Limb (tissue), 2 donors: ENCODE measurements at regions not wholly inside any gene's neighbourhood (a gene's known extent, or its start where the extent isn't known, plus 50 kb on each side); places are given as distances from the start of the nearest gene placed in this dataset.
"Not testable (repeated sequence)": the region's sequence is repeated elsewhere in the genome, so short reads cannot be mapped to it uniquely, and the experiment has no call there.

ENCODE experiments used
- DNase-seq, 2 donors: peaks; one replicate each; pipeline ENCODE4 v3.0.0-alpha.2; 2016; ENCODE audit errors: extremely low spot score in 2 of 2

DNA sequence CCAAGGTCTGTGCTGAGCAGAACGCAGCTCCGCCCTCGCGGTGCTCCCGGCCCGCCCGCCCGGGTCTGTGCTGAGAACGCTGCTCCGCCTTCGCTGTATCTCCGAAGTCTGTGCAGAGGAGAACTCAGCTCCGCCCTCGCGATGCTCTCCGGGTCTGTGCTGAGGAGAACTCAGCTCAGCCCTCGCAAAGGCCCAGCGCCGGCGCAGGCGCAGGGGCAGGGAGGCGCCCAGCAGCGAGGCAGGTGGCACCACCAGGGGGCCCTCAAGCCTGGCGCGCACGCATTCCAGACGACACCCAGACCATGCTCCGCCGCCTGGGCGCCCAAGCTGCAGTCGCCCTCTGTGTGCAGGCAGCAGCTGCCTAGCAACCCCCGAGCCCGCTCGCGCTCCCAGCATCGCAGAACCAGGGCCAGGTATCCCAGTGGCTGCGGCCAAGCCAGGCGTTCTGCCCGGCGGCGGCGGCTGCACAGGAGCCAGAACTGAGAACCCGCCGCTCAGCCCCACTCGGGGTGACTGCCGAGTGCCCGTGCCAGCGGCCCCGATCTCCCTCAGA, 672.1 kb upstream of the DEFB115 start:
- DNase-seq: peak in 1 of 2 donors; percentile 10

DNA sequence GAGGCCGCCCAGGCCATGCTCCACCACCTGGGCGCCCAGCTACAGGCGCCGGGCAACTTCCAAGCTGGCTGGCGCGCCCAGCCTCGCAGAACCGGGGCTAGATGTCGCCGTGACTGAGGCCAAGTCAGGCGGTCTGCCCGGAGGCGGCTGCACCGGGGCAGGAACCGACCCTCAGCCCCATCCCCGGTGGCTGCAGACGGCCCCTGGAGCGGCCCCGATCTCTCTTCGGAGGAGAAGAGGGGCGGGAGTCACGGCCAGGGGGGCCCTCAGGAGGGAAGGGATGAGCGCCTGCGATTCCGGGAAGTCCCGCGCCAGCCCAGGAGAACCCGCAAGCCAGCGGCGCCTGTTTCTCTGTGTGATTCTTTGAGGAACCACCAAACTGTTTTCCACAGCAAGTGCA, 671.3 kb upstream of the DEFB115 start:
- DNase-seq: not testable (repeated sequence)

DNA sequence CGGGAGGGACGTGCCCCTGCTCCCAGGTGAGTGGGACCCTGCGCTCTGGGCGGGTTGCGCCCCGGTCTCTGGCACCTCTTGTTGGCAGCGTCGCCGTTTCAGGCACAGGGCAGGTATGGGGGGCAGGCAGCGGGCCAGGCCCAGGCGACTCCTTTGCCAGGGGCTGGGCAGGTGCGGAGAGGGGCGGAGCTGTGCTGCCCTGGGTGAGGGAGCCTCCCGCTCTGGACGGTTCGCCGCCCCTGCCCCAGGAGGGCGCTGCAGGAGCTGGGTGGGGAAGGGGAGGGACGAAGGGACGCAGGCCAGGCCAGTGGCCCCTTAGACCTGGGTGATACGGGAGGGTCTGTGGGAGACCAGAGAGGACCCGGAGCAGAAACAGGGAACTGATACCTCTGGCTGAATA, 663.9 kb upstream of the DEFB115 start:
- no peak for DNase-seq

DNA sequence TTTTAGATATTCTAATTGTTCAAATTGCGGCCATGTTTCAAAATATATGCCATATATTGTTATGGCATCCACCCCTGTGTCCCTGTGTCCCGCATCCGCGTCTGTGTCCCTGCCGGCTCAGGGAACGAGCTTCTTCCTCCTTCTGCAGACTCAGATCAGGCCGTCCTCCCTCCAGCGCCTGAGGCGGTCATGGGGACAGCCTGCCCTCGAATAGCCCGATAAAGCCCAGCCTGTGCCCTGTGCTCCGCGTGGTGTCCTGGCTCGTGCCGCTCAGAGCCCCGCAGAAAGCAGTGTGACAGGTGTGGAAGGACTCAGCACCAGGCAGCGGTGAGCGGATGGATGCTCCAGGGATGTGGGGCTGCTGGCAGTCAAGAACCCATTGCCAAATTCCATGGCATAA, 663.4 kb upstream of the DEFB115 start:
- no peak for DNase-seq

DNA sequence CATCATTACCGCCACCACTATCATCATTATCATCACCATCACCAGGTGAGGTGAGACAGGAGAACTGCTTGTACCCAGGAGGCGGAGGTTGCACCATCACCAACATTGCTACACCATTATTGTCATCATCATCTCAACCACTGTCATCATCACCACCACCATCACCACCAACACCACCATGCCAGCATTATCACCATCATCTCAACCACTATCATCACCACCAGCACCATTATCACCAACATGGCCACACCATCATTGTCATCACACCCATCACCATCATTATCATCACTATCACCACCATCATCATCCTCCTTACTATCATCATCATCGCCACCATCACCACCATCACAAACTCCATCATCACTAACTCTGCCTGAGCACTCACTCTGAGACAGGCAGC, 661.8 kb upstream of the DEFB115 start:
- DNase-seq: no peak

DNA sequence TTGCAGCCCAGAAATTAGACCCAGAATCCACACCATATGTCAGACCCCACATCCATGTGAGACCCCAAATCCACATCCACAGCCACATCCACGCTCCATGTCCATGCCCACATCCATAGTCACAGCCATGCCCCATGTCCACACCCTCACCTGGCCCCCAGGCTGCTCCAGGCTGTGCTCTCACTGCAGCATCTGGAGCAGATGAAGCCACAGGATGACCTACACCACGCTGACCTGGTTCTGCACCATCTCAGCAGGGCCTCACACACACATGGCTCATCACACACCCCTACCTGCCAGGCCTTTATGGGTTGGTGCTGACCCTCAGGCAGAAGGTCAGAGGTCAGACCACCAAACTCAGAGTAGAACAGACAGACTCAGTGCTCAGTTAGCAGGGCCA, 660.0 kb upstream of the DEFB115 start:
- not testable (repeated sequence) for DNase-seq

DNA sequence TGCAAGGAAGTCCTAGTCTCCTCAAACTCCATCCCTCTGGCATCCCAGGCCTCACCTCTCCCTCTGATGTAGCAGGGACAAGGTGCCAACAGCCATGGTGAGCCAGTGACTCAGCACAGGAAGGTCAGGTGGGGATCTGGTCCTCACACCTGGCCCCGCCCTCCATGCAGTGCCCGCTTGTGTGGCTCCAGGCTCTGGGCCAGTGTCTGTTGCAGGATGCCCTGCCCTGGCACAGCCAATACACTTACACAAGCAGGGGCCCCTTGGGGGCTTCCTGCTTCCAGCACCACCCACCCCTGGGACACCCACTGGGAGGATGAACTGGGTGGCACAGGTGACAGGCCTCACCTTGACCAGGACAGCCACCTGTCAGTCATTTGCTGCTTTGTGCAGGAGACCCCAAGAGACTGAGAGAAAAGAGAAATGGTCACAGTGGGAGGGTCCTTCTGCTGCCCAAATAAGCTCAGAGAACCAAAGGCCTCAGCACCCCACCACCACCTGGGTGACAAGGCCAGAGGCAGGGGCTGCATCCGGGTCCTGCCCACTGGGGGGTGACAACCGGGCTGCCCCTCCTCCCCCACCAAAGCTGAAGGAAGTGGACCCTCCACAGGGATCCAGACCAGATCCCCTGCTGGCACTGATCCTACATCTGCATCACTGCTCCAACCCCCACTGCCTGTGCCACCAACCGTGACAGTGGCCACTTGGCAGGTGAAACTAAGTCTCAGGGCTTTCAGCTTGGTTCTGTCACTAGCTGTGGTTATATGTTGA, 658.8 kb upstream of the DEFB115 start:
- DNase-seq: no peak

DNA sequence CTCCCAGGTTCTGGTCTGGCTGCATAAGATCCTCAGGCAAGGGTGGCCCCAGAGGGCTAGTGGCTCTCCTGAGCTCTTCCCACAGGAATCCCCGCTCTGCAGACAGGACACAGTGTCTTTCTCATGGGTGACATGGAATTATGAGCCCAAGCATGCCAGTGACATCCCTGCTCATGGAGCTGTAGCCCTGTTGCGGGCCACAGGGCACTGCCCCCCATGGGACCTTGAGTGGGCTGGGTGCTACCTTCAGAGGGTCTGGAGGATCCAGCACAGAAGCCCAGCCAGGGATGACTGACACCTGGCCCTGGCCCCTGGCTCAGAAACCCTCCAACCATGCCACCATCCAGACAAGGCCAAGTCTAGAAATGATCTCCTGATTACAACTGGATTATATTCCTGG, 657.5 kb upstream of the DEFB115 start:
- DNase-seq: no peak

DNA sequence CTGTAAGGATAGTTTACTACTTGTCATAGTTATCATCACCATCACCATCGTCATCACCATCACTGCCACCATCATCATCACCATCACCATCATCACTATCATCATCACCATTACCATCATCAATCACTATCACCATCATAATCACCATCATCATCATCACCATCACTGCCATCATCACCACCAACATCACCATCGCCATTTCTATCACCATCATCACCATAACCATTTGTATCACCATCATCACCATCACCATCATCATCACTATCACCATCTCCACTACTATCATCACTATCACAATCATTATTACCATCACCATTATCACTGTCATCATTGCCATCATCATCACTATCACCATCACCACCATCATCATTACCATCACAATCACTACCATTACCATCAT, 655.5 kb upstream of the DEFB115 start:
- DNase-seq: no peak

DNA sequence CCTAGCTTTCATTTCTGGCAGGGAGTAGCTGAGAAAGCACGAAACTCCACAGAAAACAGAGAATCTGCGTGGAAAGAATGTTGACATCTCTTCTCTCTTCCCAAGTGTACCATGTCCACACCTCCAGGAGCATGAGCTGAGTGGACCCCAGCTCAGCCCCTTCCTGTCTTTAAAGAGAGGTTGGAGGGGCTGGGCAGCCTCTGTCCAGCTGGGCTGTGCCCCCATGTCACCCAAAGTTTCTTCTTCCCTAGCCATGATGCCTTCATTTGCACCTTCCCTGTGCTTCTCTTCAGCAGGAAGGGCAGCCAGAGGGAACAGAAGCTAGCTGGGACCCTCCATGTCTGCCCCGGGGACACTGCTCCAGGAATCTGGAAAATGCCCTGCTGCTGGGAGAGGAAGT, 655.0 kb upstream of the DEFB115 start:
- DNase-seq: no peak

DNA sequence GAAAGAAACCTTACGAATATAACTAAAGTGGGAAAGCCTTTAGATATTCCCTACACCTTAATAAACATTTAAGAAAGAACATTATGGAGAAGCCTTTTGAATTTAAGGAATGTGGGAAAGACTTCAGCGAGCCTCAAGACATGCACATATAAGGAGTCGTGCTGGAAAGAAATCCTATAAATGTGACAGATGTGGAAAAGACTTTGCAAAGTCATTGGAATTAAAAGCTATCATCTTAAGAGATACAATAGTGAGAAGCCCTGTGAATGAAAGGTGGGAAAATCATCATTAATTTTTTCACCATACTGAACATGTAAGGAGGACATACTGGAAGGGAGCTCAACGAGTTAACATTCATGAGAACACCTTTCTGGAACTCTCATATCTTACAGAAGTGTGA, 650.5 kb upstream of the DEFB115 start:
- no peak for DNase-seq

DNA sequence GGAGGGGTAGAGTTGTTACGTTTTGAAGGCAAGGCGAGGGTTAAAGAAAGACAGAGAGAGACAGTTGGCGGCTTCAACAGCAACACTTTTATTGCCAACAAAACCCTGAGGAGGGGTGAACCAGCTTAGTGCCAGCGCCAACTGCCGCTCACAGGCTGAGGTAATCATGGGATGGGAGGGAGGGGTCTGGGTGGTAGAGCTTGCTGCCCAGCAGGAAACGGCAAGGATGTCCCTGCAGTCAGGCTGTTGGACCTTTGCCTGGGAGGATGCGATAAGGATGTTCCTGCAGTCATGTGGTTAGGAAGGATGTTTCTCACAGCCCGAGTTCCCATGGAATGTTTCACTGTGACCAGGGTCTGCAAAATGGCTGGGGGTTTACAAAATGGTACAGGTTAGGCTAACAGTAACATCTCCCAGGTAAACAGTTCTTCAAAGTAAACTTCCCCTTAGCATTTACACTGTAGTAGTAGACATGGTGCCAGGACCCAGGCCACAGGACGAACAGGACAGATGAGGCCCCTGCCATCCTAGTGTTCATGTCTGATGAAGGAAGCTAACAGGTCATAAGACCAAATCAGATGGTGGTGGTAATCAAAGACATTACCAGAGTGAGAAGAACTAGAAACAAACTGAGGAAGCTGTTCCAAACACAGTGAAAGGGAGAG, 647.3 kb upstream of the DEFB115 start:
- no peak for DNase-seq

DNA sequence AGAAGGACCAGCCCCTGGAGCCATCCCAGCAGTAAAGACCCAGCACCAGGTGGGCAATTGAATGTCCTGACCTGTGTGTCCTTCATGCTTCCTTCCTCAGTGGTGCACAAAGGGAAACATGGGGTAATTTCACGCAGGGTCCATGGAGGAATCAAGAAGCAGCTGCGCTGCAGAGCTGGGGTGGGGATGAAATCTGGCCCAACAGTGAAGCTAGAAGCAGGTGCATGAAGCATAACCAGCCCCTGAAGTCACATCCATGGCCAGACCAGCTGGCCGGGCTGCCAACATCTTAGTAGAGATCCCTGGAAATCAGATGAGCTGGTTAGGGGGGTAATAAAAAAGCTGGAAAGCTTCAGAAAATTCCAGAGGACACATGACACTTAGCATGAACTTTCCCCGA, 646.7 kb upstream of the DEFB115 start:
- DNase-seq: no peak

DNA sequence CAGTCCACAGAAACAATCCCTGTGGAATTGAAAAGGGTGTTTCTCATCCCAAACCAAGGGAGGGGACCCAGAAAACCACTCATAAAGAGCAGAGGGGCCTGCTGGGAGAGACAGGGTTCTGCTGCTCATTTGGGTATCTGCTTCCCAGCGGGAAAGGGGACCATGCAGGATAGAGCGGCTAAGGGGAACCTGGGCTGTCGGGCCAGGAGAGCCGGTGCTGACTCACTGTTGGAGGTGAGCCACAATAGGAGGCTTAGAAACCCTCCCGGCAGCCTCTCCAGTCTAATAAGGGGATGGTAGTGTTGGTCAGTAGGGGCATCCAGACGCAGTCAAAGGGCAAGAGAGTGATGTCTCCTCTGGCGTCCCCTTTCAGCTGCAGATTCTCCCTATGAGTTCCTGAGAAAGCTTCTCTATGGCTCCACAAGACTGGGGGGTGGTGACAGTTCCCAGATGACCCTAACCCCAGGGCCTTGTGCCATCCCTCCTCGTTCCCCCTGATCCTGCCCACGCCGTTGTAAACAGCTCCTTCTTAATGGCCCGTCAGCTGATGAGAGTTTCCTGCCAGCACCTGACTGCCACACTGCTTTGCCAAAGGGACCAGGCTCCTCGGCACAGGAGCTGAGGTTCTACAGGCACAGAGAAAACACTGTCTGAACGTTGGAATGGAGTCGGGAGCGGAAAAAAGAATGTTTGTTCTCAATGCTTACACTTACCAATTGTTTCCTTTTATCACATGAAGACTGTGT, 646.1 kb upstream of the DEFB115 start:
- DNase-seq: no peak

DNA sequence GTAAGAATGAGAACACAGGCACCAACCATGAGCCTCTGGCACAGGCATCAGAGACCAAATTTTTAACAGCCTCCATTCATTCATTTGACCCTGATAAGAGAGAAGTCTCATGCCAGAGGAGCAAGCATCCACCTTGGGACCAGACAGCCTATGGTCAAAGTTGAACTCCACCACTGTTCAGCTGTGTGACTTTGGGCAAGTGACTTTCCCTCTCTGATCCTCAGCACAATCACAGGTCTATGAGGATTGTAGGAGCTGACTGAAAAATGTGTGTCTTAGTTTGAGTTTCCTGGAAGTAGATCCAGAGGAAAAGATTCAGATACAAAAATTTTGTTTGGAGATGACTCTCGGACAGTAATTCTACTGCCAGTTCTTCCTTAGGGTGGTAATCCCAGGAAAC, 645.1 kb upstream of the DEFB115 start:
- DNase-seq: no peak

DNA sequence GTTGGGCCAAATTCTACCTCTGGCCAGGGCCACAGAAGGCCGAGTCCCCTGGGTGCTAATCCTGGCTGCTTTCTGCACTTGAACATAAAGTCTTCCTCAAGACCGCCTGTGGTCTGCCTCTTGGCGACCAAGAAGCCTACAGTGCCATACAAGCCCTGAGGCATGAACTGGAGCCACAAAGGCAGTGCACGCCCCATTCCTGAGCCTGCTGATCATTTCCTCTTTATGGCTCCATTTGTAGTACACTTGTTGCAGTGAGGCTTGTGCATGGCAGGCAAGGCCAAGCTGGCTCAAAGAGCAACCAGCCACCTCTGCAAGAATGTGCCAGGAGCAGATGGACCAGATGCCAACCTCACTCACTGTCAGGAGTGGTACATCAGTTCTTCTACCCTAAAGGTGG, 636.1 kb upstream of the DEFB115 start:
- not testable (repeated sequence) for DNase-seq

DNA sequence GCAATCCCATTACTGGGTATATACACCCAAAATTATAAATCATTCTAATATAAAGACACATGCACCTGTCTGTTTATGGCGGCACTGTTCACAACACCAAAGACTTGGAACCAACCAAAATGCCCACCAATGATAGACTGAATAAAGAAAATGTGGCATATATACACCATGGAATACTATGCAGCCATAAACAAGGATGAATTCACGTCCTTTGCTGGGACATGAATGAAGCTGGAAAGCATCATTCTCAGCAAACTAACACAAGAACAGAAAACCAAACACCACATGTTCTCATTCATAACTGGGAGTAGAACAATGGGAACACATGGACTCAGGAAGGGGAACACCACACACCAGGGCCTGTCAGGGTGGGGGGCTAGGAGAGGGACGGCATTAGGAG, 633.2 kb upstream of the DEFB115 start:
- DNase-seq: not testable (repeated sequence)

DNA sequence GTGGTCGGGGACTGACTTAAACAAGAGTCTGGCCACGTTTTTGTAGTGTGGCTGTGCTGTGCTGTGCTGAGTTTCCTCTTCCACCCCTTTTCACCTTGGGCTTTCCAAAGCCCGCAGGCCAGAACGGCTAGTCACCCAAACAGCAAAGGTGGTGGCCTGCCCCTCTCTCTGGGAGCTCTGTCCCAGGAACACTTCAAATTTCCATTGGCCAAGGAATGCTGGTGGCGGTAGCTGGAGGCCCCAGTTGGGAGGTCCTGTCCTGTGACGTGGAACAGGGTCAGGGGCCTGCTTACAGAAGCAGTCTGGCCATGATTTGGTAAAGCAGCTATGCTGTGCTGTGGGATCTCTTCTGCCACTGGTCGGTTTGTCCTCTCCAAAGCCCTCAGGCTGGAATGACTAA, 628.1 kb upstream of the DEFB115 start:
- DNase-seq: not testable (repeated sequence)

DNA sequence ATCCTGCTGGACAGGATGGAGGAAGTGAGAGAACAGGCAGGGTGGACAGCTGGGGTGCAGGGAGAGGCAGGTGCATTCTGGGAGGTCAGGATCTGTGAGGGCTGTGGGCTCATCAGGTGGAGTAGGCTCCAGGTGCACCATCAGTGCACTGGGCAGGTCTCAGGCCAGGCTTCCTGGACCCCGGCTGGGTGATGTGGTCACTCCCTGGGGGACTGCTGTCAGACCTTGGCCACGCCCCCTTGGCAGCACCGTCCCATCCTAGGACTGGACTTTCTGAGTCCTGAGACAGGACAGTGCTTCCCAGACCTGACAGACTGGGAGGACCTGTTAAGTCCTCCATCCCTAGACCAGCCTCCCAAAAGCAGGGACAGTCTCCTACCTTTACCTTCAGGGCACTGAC, 626.7 kb upstream of the DEFB115 start:
- no peak for DNase-seq

DNA sequence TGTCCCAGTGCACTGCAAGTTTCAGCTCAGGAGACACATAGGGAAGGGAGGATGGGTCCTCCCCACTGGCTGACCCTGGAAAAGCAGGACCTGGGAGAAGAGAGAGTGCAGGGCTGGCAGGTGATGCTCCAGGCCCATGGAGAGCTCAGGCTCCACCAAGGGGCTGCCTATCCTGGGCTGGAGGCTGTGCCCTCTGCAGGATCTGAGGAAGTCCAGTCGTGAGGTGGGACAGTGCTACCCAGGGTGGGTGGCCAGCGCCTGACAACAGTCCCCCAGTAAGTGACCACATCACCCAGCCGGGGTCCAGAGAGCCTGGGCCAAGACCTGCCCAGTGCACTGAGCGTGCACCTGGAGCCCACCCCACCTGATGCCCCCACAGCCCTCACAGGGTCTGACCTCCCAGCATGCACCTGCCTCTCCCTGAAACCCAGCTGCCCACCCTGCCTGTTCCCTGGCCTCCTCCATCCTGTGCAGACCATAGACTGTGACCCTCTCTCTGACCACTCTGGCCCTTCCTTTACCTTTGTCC, 626.1 kb upstream of the DEFB115 start:
- DNase-seq: not testable (repeated sequence)

DNA sequence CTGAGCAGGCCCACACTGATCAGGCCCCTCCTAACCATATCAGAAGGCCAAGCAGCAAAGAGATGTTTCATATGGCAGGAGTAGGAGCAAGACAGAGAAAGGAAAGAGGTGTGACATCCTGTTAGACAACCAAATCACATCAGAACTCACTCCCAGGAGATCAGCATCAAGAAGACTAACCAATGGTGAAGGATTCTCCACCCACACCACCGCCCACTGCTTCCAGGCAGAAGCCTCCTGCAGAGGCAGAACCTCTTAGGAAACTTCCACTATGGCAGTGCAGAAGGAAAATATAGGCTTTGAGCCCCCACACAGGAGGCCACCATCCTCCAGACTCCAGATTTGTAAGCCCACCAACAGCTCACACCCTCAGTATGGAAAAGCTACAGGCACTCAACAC, 624.7 kb upstream of the DEFB115 start:
- not testable (repeated sequence) for DNase-seq

DNA sequence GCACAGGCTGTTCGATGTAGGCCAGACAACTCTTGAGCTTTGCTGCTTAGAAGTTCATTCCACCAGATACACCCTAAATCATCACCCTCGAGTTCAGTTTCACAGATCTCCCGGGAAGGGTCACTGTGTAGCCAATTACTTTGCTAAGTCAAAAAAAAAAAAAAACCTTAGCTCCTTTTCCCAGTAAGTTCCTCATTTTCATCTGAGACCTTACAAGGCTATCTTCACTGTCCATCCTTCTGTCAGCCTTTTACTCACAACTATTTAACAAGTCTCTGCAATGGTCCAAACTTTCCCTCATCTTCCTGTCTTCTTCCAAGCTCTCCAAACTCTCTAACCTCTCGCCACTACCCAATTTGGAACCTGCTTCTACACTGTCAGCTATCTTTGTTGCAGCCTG, 615.9 kb upstream of the DEFB115 start:
- DNase-seq: not testable (repeated sequence)
